Retinal pigment epithelial cell (primary cell): ENCODE measurements at regions not wholly inside any gene's neighbourhood (a gene's known extent, or its start where the extent isn't known, plus 50 kb on each side); places are given as distances from the start of the nearest gene placed in this dataset.

Experiments used
- DNase-seq: peaks from one replicate; pipeline ENCODE4 v3.0.0-alpha.2; 2010; ENCODE audit warnings: low read depth
- H3K4me3 ChIP-seq: 2 replicates; pipeline ENCODE4 v1.5.1; 2011; ENCODE audit warnings: mild to moderate bottlenecking, low read length, control low read depth, moderate library complexity
- CTCF ChIP-seq: conservative IDR thresholded peaks from 2 replicates; pipeline ENCODE4 v1.5.1; 2011; ENCODE audit warnings: low read depth, low read length, control low read depth, inconsistent platforms

- no peak overlapping the region for H3K4me3 ChIP-seq
- no peak for DNase-seq
- TF ChIP-seq CTCF, result no peak
Measured at GRCh38 chr18:78816114-78816513, 163.5 kb upstream of the SALL3 start.

- no peak for TF ChIP-seq CTCF
- no peak for DNase-seq
- no peak overlapping the region for H3K4me3 ChIP-seq
Measured at GRCh38 chr18:78816916-78817315, 162.7 kb upstream of the SALL3 start.

- no peak for DNase-seq
- no peak overlapping the region for H3K4me3 ChIP-seq
- no peak for TF ChIP-seq CTCF
Measured at GRCh38 chr18:78818495-78818894, 161.1 kb upstream of the SALL3 start.

GRCh38 chr18:78818961-78819360 is 160.7 kb upstream of the SALL3 start:
- no peak for DNase-seq

GRCh38 chr18:78820161-78820834 is 159.3 kb upstream of the SALL3 start:
- no peak for DNase-seq
- no peak for TF ChIP-seq CTCF
- H3K4me3 ChIP-seq, result no peak overlapping the region

More at GRCh38 chr18:78818961-78819360, 160.7 kb upstream of the SALL3 start:
- no peak overlapping the region for H3K4me3 ChIP-seq
- TF ChIP-seq CTCF, result no peak

GRCh38 chr18:78821396-78821795 is 158.2 kb upstream of the SALL3 start:
- DNase-seq, result no peak
- TF ChIP-seq CTCF, result no peak
- no peak overlapping the region for H3K4me3 ChIP-seq

- H3K4me3 ChIP-seq, result no peak overlapping the region
- TF ChIP-seq CTCF, result no peak
- no peak for DNase-seq
Measured at GRCh38 chr18:78822171-78822948, 157.3 kb upstream of the SALL3 start.
